ENCODE measurements at regions not wholly inside any gene's neighbourhood (a gene's known extent, or its start where the extent isn't known, plus 50 kb on each side); places are given as distances from the start of the nearest gene placed in this dataset.

- H3K9me3 Mint-ChIP-seq (ENCODE audit: unreplicated experiment): no peaks in the 10 kb centered on the region
- Histone ChIP-seq H3K9ac (ENCODE audit: low read length) (no peak overlapping the region), H3K27me3 (ENCODE audit: insufficient read depth, low read length) (no peaks in the 10 kb centered on the region), H3K4me2 (ENCODE audit: low read length) (no peak overlapping the region), H3K4me1 (ENCODE audit: insufficient read depth, low read length) (no peaks in the 10 kb centered on the region), H2AFZ (ENCODE audit: low read depth, low read length) (no peak overlapping the region), H4K20me1 (ENCODE audit: insufficient read depth, low read length) (no peaks in the 10 kb centered on the region), H3K4me3 (ENCODE audit: insufficient read depth, low read depth, low read length) (no peak overlapping the region), H3K36me3 (ENCODE audit: insufficient read depth, low read length) (no peaks in the 10 kb centered on the region), H3K9me3 (ENCODE audit: insufficient read depth, low read depth, low read length) (no peaks in the 10 kb centered on the region), H3K79me2 (ENCODE audit: insufficient read depth, low read length) (no peaks in the 10 kb centered on the region), H3K27ac (ENCODE audit: low read depth, low read length) (no peak overlapping the region)
- no peak overlapping the region for H3K4me3 Mint-ChIP-seq (ENCODE audit: unreplicated experiment)
- no peak for FAIRE-seq
- H3K27ac Mint-ChIP-seq (ENCODE audit: unreplicated experiment): no peak overlapping the region
- H3K27me3 Mint-ChIP-seq (ENCODE audit: low read depth, unreplicated experiment): peaks cover 24% of the 10 kb centered on the region
- H3K4me1 Mint-ChIP-seq (ENCODE audit: low read depth, unreplicated experiment): no peaks in the 10 kb centered on the region
- no peak for DNase-seq (ENCODE audit: low read depth)
- no peaks in the 10 kb centered on the region for H3K36me3 Mint-ChIP-seq (ENCODE audit: low read depth, unreplicated experiment)
- no peak for TF ChIP-seq EZH2 (IDR thresholded peaks at IDR 0.05; ENCODE audit: insufficient read depth, low read length)
- TF ChIP-seq CTCF (IDR thresholded peaks at IDR 0.05; ENCODE audit: insufficient read depth, low read depth, low read length): no peak
Measured at GRCh38 chr6:40654828-40655227, 67.7 kb upstream of the LRFN2 start.

GRCh38 chr6:40645043-40645442 lies 57.9 kb upstream of the LRFN2 start:
- Histone ChIP-seq H3K9me3 (ENCODE audit: insufficient read depth, low read depth, low read length) (no peaks in the 10 kb centered on the region), H2AFZ (ENCODE audit: low read depth, low read length) (no peak overlapping the region), H4K20me1 (ENCODE audit: insufficient read depth, low read length) (no peaks in the 10 kb centered on the region), H3K9ac (ENCODE audit: low read length) (no peak overlapping the region), H3K36me3 (ENCODE audit: insufficient read depth, low read length) (no peaks in the 10 kb centered on the region), H3K4me1 (ENCODE audit: insufficient read depth, low read length) (no peaks in the 10 kb centered on the region), H3K27me3 (ENCODE audit: insufficient read depth, low read length) (peaks cover 7% of the 10 kb centered on the region), H3K27ac (ENCODE audit: low read depth, low read length) (no peak overlapping the region), H3K4me3 (ENCODE audit: insufficient read depth, low read depth, low read length) (no peak overlapping the region), H3K79me2 (ENCODE audit: insufficient read depth, low read length) (no peaks in the 10 kb centered on the region), H3K4me2 (ENCODE audit: low read length) (no peak overlapping the region)
- Mint-ChIP-seq H3K27me3 (ENCODE audit: low read depth, unreplicated experiment) (peaks cover 48% of the 10 kb centered on the region), H3K4me1 (ENCODE audit: low read depth, unreplicated experiment) (no peaks in the 10 kb centered on the region), H3K9me3 (ENCODE audit: unreplicated experiment) (no peaks in the 10 kb centered on the region), H3K4me3 (ENCODE audit: unreplicated experiment) (no peak overlapping the region), H3K36me3 (ENCODE audit: low read depth, unreplicated experiment) (no peaks in the 10 kb centered on the region), H3K27ac (ENCODE audit: unreplicated experiment) (no peak overlapping the region)
- TF ChIP-seq CTCF (IDR thresholded peaks at IDR 0.05; ENCODE audit: insufficient read depth, low read depth, low read length): no peak
- no peak for TF ChIP-seq EZH2 (IDR thresholded peaks at IDR 0.05; ENCODE audit: insufficient read depth, low read length)
- DNase-seq (ENCODE audit: low read depth) (no peak), FAIRE-seq (no peak)

- Histone ChIP-seq H2AFZ (ENCODE audit: low read depth, low read length) (no peak overlapping the region), H3K27me3 (ENCODE audit: insufficient read depth, low read length) (peaks cover 4% of the 10 kb centered on the region), H3K9me3 (ENCODE audit: insufficient read depth, low read depth, low read length) (no peaks in the 10 kb centered on the region), H3K4me1 (ENCODE audit: insufficient read depth, low read length) (no peaks in the 10 kb centered on the region), H4K20me1 (ENCODE audit: insufficient read depth, low read length) (no peaks in the 10 kb centered on the region), H3K79me2 (ENCODE audit: insufficient read depth, low read length) (no peaks in the 10 kb centered on the region), H3K36me3 (ENCODE audit: insufficient read depth, low read length) (no peaks in the 10 kb centered on the region), H3K27ac (ENCODE audit: low read depth, low read length) (no peak overlapping the region), H3K4me2 (ENCODE audit: low read length) (no peak overlapping the region), H3K9ac (ENCODE audit: low read length) (no peak overlapping the region), H3K4me3 (ENCODE audit: insufficient read depth, low read depth, low read length) (no peak overlapping the region)
- Mint-ChIP-seq H3K4me3 (ENCODE audit: unreplicated experiment) (no peak overlapping the region), H3K27ac (ENCODE audit: unreplicated experiment) (no peak overlapping the region), H3K9me3 (ENCODE audit: unreplicated experiment) (no peaks in the 10 kb centered on the region), H3K27me3 (ENCODE audit: low read depth, unreplicated experiment) (peaks cover 34% of the 10 kb centered on the region), H3K36me3 (ENCODE audit: low read depth, unreplicated experiment) (no peaks in the 10 kb centered on the region), H3K4me1 (ENCODE audit: low read depth, unreplicated experiment) (no peaks in the 10 kb centered on the region)
- DNase-seq (ENCODE audit: low read depth) (no peak), FAIRE-seq (no peak)
- TF ChIP-seq EZH2 (IDR thresholded peaks at IDR 0.05; ENCODE audit: insufficient read depth, low read length) (no peak), CTCF (IDR thresholded peaks at IDR 0.05; ENCODE audit: insufficient read depth, low read depth, low read length) (no peak)
Measured at GRCh38 chr6:40642837-40643236, 55.7 kb upstream of the LRFN2 start.

Data from astrocyte (in vitro differentiated cells and primary cell).